HEK293 (cell line): ENCODE measurements at regions not wholly inside any gene's neighbourhood (a gene's known extent, or its start where the extent isn't known, plus 50 kb on each side); places are given as distances from the start of the nearest gene placed in this dataset.

Source experiments
- CTCF ChIA-PET: fragments of 350-600 bp; formaldehyde crosslinking; extraction: SDS; loops from one replicate; lab custom pipeline; 2021; ENCODE audit warnings: antibody characterized with exemption; lab: Yijun Ruan, JAX
- POLR2A ChIA-PET: fragments of 300-600 bp; formaldehyde crosslinking; extraction: SDS; loops from one replicate; lab custom pipeline; 2020; ENCODE audit warnings: antibody characterized with exemption, inconsistent platforms; lab: Yijun Ruan, JAX
- H3K27ac ChIP-seq: fragments of 200-500 bp; sonication (Bioruptor generic); 2 replicates; pipeline ENCODE4 v1.5.1; 2014; ENCODE audit warnings: low read depth, low read length, control low read depth, inconsistent platforms; ENCODE audit errors: extremely low read depth
- H3K36me3 ChIP-seq, 2 experiments: fragments of 200-500 bp in 1 of 2; sonication (Bioruptor generic) in 1 of 2; 1 replicate in 1 of 2; 2 replicates in 1 of 2; pipeline ENCODE4 v1.5.1; 2014 to 2017; ENCODE audit warnings: inconsistent platforms in 2 of 2, low read length in 2 of 2; ENCODE audit not compliant: control insufficient read depth in 2 of 2, insufficient read depth in 1 of 2
- H3K4me1 ChIP-seq: fragments of 200-500 bp; sonication (Bioruptor generic); 2 replicates; pipeline ENCODE4 v1.5.1; 2014; ENCODE audit warnings: mild to moderate bottlenecking, low read length, inconsistent platforms; ENCODE audit not compliant: control insufficient read depth, insufficient read depth
- H3K4me3 ChIP-seq: 2 replicates; pipeline ENCODE4 v1.5.1; 2011; ENCODE audit warnings: low read depth, mild to moderate bottlenecking, control low read depth, low read length, moderate library complexity
- H3K9me3 ChIP-seq: fragments of 200-500 bp; sonication (Bioruptor generic); 2 replicates; pipeline ENCODE4 v1.5.1; 2014; ENCODE audit warnings: low read depth, low read length, inconsistent platforms; ENCODE audit not compliant: control insufficient read depth, insufficient read depth
- INSM2 ChIP-seq: fragments of 450-650 bp; formaldehyde crosslinking; IDR thresholded peaks from 2 replicates; pipeline ENCODE4 v1.5.1; 2016; ENCODE audit warnings: missing biosample characterization, missing genetic modification characterization
- KLF8 ChIP-seq: fragments of 450-650 bp; formaldehyde crosslinking; IDR thresholded peaks from 2 replicates; pipeline ENCODE4 v1.5.1; 2016; ENCODE audit warnings: missing biosample characterization, missing genetic modification characterization
- MEIS1 ChIP-seq: sonication (generic); formaldehyde crosslinking; IDR thresholded peaks from 2 replicates; pipeline ENCODE4 v1.8.1; 2022; ENCODE audit warnings: missing genetic modification reagents, mild to moderate bottlenecking, borderline replicate concordance
- SCRT1 ChIP-seq: fragments of 450-650 bp; formaldehyde crosslinking; IDR thresholded peaks from 2 replicates; pipeline ENCODE4 v1.5.1; 2016; ENCODE audit warnings: missing biosample characterization, missing genetic modification characterization, borderline replicate concordance
- ZBTB10 ChIP-seq: fragments of 450-650 bp; formaldehyde crosslinking; IDR thresholded peaks from 2 replicates; pipeline ENCODE4 v1.5.1; 2016; ENCODE audit warnings: missing biosample characterization, missing genetic modification characterization
- ZNF10 ChIP-seq: fragments of 450-650 bp; formaldehyde crosslinking; IDR thresholded peaks from 2 replicates; pipeline ENCODE4 v1.5.1; 2017; ENCODE audit warnings: missing biosample characterization, missing genetic modification characterization
- ZNF146 ChIP-seq: fragments of 450-650 bp; formaldehyde crosslinking; IDR thresholded peaks from 2 replicates; pipeline ENCODE4 v1.5.1; 2016; ENCODE audit warnings: missing biosample characterization, missing genetic modification characterization
- ZNF157 ChIP-seq: fragments of 450-650 bp; formaldehyde crosslinking; IDR thresholded peaks from 2 replicates; pipeline ENCODE4 v1.5.1; 2016; ENCODE audit warnings: missing biosample characterization, missing genetic modification characterization
- ZNF24 ChIP-seq: fragments of 450-650 bp; formaldehyde crosslinking; IDR thresholded peaks from 2 replicates; pipeline ENCODE4 v1.5.1; 2016; ENCODE audit warnings: missing biosample characterization, missing genetic modification characterization
- ZNF248 ChIP-seq: fragments of 450-650 bp; formaldehyde crosslinking; IDR thresholded peaks from 2 replicates; pipeline ENCODE4 v1.5.1; 2017; ENCODE audit warnings: missing biosample characterization, missing genetic modification characterization
- ZNF423 ChIP-seq: fragments of 450-650 bp; formaldehyde crosslinking; IDR thresholded peaks from 2 replicates; pipeline ENCODE4 v1.5.1; 2016; ENCODE audit warnings: missing biosample characterization, missing genetic modification characterization
- ZNF426 ChIP-seq: fragments of 450-650 bp; formaldehyde crosslinking; IDR thresholded peaks from 2 replicates; pipeline ENCODE4 v1.5.1; 2017; ENCODE audit warnings: missing biosample characterization, missing genetic modification characterization, mild to moderate bottlenecking, inconsistent platforms, moderate library complexity
- ZNF488 ChIP-seq: fragments of 450-650 bp; formaldehyde crosslinking; IDR thresholded peaks from 2 replicates; pipeline ENCODE4 v1.5.1; 2016; ENCODE audit warnings: missing biosample characterization, missing genetic modification characterization
- ZNF624 ChIP-seq: fragments of 450-650 bp; formaldehyde crosslinking; IDR thresholded peaks from 2 replicates; pipeline ENCODE4 v1.5.1; 2017; ENCODE audit warnings: missing biosample characterization, missing genetic modification characterization
- ZNF704 ChIP-seq: fragments of 450-650 bp; formaldehyde crosslinking; IDR thresholded peaks from 2 replicates; pipeline ENCODE4 v1.5.1; 2016; ENCODE audit warnings: missing biosample characterization, missing genetic modification characterization
- ZNF707 ChIP-seq: fragments of 450-650 bp; formaldehyde crosslinking; IDR thresholded peaks from 2 replicates; pipeline ENCODE4 v1.5.1; 2016; ENCODE audit warnings: missing biosample characterization, missing genetic modification characterization
- TF ChIP-seq, protein P1 (sequence below): fragments of 450-650 bp; formaldehyde crosslinking; IDR thresholded peaks from 2 replicates; pipeline ENCODE4 v1.5.1; 2016; ENCODE audit warnings: missing biosample characterization, missing genetic modification characterization
- TF ChIP-seq, protein P2 (sequence below): fragments of 450-650 bp; formaldehyde crosslinking; IDR thresholded peaks from 2 replicates; pipeline ENCODE4 v1.5.1; 2016; ENCODE audit warnings: missing biosample characterization, missing genetic modification characterization

DNA sequence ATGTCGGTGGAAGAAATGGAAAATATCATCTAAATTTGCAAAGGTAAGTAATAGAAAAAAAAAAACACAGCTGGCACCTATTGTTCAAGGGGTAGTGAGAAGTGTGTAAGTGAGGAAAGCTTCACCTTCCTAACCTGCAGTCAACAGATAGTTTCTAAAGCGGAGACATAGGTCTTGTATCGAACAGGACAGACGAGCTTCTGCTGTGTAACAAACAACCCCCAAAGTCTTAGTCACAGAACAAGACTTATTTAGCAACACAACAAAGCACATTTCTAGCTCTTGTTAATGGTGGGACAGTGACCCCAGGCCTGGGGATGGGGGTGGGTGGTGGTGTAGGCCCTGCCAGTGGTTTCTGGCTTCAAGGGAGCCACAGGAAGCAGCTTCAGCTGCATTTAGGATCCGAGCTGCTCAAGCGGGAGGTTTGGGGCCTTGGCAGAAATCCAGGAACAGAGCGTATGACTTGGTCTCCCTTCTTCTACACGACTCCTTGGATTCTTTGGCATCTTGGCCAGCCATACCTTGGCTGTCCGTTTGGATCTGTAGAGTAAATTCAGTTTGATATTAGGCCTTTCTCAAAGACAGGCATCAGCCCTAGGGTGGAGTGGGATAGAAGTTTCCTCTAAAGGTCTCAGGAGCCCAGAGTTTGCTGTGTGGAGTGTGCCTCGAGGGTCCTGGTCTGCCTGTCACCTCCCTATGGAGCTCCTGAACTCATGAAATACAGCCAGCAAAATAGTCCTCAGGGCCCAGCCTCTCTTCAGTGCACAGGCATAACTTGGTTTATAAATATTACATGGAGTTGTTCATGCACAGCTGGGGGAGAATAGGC, 56.9 kb upstream of the SHH start:
- CTCF ChIA-PET: interaction anchor here (0.6 kb wide), 1 partner anchor 600 kb away, joined by 3 read pairs; no protein-coding TSS in a partner anchor
- TF ChIP-seq, protein P1, sequence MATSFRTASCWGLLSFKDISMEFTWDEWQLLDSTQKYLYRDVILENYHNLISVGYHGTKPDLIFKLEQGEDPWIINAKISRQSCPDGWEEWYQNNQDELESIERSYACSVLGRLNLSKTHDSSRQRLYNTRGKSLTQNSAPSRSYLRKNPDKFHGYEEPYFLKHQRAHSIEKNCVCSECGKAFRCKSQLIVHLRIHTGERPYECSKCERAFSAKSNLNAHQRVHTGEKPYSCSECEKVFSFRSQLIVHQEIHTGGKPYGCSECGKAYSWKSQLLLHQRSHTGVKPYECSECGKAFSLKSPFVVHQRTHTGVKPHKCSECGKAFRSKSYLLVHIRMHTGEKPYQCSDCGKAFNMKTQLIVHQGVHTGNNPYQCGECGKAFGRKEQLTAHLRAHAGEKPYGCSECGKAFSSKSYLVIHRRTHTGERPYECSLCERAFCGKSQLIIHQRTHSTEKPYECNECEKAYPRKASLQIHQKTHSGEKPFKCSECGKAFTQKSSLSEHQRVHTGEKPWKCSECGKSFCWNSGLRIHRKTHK: no peak
- no peak for TF ChIP-seq KLF8
- no peak for TF ChIP-seq ZNF423 (tag by site-specific recombination)
- TF ChIP-seq, protein P2, sequence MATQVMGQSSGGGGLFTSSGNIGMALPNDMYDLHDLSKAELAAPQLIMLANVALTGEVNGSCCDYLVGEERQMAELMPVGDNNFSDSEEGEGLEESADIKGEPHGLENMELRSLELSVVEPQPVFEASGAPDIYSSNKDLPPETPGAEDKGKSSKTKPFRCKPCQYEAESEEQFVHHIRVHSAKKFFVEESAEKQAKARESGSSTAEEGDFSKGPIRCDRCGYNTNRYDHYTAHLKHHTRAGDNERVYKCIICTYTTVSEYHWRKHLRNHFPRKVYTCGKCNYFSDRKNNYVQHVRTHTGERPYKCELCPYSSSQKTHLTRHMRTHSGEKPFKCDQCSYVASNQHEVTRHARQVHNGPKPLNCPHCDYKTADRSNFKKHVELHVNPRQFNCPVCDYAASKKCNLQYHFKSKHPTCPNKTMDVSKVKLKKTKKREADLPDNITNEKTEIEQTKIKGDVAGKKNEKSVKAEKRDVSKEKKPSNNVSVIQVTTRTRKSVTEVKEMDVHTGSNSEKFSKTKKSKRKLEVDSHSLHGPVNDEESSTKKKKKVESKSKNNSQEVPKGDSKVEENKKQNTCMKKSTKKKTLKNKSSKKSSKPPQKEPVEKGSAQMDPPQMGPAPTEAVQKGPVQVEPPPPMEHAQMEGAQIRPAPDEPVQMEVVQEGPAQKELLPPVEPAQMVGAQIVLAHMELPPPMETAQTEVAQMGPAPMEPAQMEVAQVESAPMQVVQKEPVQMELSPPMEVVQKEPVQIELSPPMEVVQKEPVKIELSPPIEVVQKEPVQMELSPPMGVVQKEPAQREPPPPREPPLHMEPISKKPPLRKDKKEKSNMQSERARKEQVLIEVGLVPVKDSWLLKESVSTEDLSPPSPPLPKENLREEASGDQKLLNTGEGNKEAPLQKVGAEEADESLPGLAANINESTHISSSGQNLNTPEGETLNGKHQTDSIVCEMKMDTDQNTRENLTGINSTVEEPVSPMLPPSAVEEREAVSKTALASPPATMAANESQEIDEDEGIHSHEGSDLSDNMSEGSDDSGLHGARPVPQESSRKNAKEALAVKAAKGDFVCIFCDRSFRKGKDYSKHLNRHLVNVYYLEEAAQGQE (tag by site-specific recombination): no peak
- no peak for TF ChIP-seq ZNF157 (tag by site-specific recombination)
- TF ChIP-seq ZNF488: no peak
- no peak for TF ChIP-seq ZNF704 (tag by site-specific recombination)
- no peak for TF ChIP-seq ZNF426 (tag by site-specific recombination)
- no peak for TF ChIP-seq SCRT1 (tag by site-specific recombination)
- TF ChIP-seq ZNF24 (tag by site-specific recombination): no peak
- no peak for TF ChIP-seq ZNF10 (tag by site-specific recombination)
- no peak for TF ChIP-seq ZBTB10 (tag by site-specific recombination)
- TF ChIP-seq ZNF707: no peak
- TF ChIP-seq ZNF146 (tag by site-specific recombination): no peak
- TF ChIP-seq INSM2 (tag by site-specific recombination): no peak
- TF ChIP-seq ZNF624 (tag by site-specific recombination): no peak
- TF ChIP-seq ZNF248 (tag by site-specific recombination): no peak
- no peak for TF ChIP-seq MEIS1 (CRISPR knock-in tag)

More for the DNA sequence above, 56.9 kb upstream of the SHH start:
- Histone ChIP-seq H3K4me3 (no peak overlapping the region), H3K9me3 (no peaks in the 10 kb centered on the region), H3K27ac (no peak overlapping the region), H3K36me3 (no peaks in the 10 kb centered on the region), H3K4me1 (no peaks in the 10 kb centered on the region)
- POLR2A ChIA-PET: no interaction called here
